ENCODE measurements at regions not wholly inside any gene's neighbourhood (a gene's known extent, or its start where the extent isn't known, plus 50 kb on each side); places are given as distances from the start of the nearest gene placed in this dataset.

DNA sequence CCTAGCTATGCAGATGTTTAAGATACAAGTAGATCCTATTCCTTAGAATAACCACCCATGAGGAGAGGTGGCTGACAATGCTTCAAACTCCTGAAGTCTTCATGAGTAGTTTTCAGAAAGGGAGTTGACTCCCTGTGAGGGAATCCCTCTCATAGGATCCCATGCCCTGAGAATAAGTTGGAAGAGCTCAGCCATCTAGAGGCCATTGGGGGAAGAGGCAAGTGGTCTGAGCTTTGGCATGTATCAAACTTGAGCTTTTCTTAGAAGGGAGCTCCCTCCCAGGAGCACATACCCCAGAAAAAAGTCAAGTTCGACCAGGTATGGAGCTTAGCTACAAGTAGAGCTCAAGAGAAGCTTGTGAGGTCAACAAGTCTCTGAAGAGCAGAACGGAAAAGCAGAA, 165.7 kb upstream of the RBM19 start:
- TF ChIP-seq YY1 (IDR thresholded peaks at IDR 0.05; ENCODE audit: insufficient read depth, insufficient read length): no peak
- TF ChIP-seq ZNF274 (IDR thresholded peaks at IDR 0.05; ENCODE audit: low read depth, low read length): no peak
